Ovary (tissue), 7 donors: ENCODE measurements at regions not wholly inside any gene's neighbourhood (a gene's known extent, or its start where the extent isn't known, plus 50 kb on each side); places are given as distances from the start of the nearest gene placed in this dataset.

Experiments used
- DNase-seq, 5 donors: peaks; one replicate each; pipeline ENCODE4 v3.0.0-alpha.2; 2019 to 2020
- H3K27ac ChIP-seq, 2 donors: fragments of 200-600 bp; one replicate each; pipeline versions ENCODE4 v1.5.1 to v1.8.0; 2019 to 2022
- H3K27me3 ChIP-seq: fragments of 200-600 bp; one replicate; pipeline ENCODE4 v1.8.0; 2022
- H3K36me3 ChIP-seq: fragments of 200-600 bp; sonication (generic); one replicate; pipeline ENCODE4 v1.5.1; 2019
- H3K4me1 ChIP-seq: one replicate; pipeline ENCODE4 v1.8.1; 2013; ENCODE audit warnings: mild to moderate bottlenecking, moderate library complexity; ENCODE audit not compliant: insufficient read depth
- H3K4me3 ChIP-seq: fragments of 200-600 bp; sonication (generic); one replicate; pipeline ENCODE4 v1.5.1; 2017
- H3K9me3 ChIP-seq, 2 donors: fragments of 200-600 bp in 1 of 2; sonication (generic) in 1 of 2; one replicate each; pipeline versions ENCODE4 v1.5.1 to v1.8.1; 2013 to 2019; ENCODE audit warnings: mild to moderate bottlenecking in 1 of 2, moderate library complexity in 1 of 2
- EP300 ChIP-seq: sonication (generic); formaldehyde crosslinking; IDR thresholded peaks from one replicate; pipeline ENCODE4 v1.6.1; 2017; ENCODE audit warnings: antibody characterized with exemption
- POLR2A ChIP-seq: fragments of 450-650 bp; IDR thresholded peaks from one replicate; pipeline ENCODE4 v1.6.1; 2017; ENCODE audit warnings: antibody characterized with exemption, mild to moderate bottlenecking, moderate library complexity
- WGBS, 3 donors: extraction: QIAGEN DNeasy Blood & Tissue Kit in 1 of 3; methylation state at CpG; one replicate each; pipeline versions ENCODE4 v1.1.5 to v1.1.7; 2013 to 2017; 5-methylcytosine and 5-hydroxymethylcytosine counted together
- intact Hi-C, 4 donors: fragments of 100-400 bp; cut with DNase I; formaldehyde crosslinking; loops; one replicate each; pipeline versions ENCODE4 v1.11.0 to v1.15.1; 2022 to 2023
- TF ChIP-seq, protein P1 (sequence below), 3 donors: fragments of 450-650 bp in 2 of 3; fragments of 200-600 bp in 1 of 3; IDR thresholded peaks; one replicate each; pipeline versions ENCODE4 v1.5.1 to v1.8.0; 2016 to 2022; ENCODE audit warnings: antibody characterized with exemption in 3 of 3, mild to moderate bottlenecking in 1 of 3
- donor health status: DM: no; HTN: no; CAD: no; lungs with moderate emphysema.
- donor health status: DM: no; HTN: no; CAD: no.
- donor health status: Bipolar disorder and iron deficiency.
- donor health status: DM: no; HTN: no; CAD: no.
- donor health status: DM: yes; HTN: yes; CAD: no.

DNA sequence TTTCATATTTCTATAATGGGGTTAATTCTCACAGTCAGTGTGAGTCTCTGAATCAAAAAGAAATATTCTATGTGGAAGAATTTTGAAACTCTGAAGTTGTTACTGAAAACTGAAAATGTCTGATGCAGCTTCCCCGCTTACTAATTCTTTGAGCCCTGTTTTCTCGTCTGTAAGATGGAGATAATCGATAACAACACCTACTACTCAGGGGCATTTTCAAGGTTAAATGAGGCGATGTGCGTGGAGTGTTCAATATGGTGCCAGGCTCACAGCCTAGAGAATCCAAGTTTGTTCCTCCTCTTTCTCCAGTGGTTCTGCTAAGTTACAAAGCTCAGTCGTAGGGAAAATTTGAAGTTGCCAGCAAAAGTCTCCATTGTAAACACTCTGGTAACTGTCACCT lies 391.4 kb downstream of the FUT8 start:
- TF ChIP-seq, protein P1, sequence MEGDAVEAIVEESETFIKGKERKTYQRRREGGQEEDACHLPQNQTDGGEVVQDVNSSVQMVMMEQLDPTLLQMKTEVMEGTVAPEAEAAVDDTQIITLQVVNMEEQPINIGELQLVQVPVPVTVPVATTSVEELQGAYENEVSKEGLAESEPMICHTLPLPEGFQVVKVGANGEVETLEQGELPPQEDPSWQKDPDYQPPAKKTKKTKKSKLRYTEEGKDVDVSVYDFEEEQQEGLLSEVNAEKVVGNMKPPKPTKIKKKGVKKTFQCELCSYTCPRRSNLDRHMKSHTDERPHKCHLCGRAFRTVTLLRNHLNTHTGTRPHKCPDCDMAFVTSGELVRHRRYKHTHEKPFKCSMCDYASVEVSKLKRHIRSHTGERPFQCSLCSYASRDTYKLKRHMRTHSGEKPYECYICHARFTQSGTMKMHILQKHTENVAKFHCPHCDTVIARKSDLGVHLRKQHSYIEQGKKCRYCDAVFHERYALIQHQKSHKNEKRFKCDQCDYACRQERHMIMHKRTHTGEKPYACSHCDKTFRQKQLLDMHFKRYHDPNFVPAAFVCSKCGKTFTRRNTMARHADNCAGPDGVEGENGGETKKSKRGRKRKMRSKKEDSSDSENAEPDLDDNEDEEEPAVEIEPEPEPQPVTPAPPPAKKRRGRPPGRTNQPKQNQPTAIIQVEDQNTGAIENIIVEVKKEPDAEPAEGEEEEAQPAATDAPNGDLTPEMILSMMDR (IDR thresholded peaks at IDR 0.05): no peak
- TF ChIP-seq POLR2A: no peak
- no peak for TF ChIP-seq EP300
- H3K4me3 ChIP-seq: no peak overlapping the region
- H3K27me3 ChIP-seq: no peaks in the 10 kb centered on the region
- intact Hi-C loops: no loop called here
- WGBS, 3 donors: 76 to 81% (median 80%) methylated on average over 6 of the region's 6 CpGs
- no peaks in the 10 kb centered on the region for H3K9me3 ChIP-seq
- no peaks in the 10 kb centered on the region for H3K4me1 ChIP-seq
- no peak for DNase-seq
- no peak overlapping the region for H3K27ac ChIP-seq
- no peaks in the 10 kb centered on the region for H3K36me3 ChIP-seq

DNA sequence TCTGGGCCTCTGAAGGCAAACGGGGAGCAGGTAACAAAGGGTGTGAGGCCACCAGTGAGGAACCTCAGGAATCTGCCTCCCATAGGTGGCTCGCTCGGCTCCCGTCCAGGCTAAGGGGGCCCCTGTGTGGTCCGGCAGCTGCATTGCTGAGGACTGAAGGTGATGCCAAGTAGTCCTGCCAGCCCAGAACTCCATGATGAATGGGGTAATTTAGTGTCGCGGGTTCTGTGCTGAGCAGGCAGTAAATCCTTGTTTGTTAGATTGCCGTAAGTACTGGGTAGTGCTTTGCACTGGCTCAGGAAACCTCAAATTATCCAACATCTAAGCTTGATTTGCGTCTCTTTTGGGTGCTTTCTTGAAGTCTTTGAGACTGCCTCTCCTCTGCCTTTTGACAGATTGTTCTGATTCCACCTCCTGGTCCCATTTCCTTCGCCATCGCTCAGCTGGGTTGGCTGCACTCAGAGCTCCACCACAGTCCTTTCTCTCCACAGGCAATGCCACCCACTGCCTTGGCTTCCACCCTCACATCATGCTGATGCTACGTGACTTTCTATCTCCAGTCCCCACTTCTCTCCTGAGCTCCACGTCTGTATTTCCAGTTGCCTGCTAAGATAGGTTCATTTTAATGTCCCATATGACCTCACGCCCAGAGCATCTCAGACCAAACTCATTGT lies 392.0 kb downstream of the FUT8 start:
- Histone ChIP-seq H3K4me1 (no peaks in the 10 kb centered on the region), H3K27me3 (no peaks in the 10 kb centered on the region), H3K27ac (no peak overlapping the region), H3K4me3 (no peak overlapping the region), H3K9me3 (no peaks in the 10 kb centered on the region), H3K36me3 (no peaks in the 10 kb centered on the region)
- no peak for DNase-seq
- 39 to 44% (median 41%) methylated on average over 14 of the region's 14 CpGs for WGBS, 3 donors
- TF ChIP-seq, protein P1 (IDR thresholded peaks at IDR 0.05): no peak
- TF ChIP-seq POLR2A (no peak), EP300 (no peak)
- intact Hi-C loops: no loop called here

DNA sequence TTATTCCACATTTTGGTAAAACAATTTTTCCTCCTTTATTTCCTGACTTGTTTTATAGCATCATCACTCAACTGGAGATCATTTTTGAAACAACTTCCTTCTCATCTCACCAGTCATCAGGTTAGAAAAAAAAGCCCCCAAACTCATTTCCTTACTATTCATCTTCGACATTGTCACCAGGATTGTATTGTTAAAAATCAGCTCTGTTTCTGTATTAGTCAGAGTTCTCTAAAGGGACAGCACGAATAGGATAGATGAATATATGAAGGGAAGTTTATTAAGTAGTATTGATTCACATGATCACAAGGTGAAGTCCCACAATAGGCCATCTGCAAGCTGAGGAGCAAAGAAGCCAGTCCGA lies 392.6 kb downstream of the FUT8 start:
- Histone ChIP-seq H3K4me1 (no peaks in the 10 kb centered on the region), H3K36me3 (no peaks in the 10 kb centered on the region), H3K9me3 (no peaks in the 10 kb centered on the region), H3K27me3 (no peaks in the 10 kb centered on the region), H3K4me3 (no peak overlapping the region), H3K27ac (no peak overlapping the region)
- TF ChIP-seq EP300: no peak
- no peak for TF ChIP-seq POLR2A
- TF ChIP-seq, protein P1 (IDR thresholded peaks at IDR 0.05): no peak
- 81 to 88% (median 88%) methylated on average over 3 of the region's 3 CpGs for WGBS, 3 donors
- no peak for DNase-seq
- intact Hi-C loops: no loop called here

DNA sequence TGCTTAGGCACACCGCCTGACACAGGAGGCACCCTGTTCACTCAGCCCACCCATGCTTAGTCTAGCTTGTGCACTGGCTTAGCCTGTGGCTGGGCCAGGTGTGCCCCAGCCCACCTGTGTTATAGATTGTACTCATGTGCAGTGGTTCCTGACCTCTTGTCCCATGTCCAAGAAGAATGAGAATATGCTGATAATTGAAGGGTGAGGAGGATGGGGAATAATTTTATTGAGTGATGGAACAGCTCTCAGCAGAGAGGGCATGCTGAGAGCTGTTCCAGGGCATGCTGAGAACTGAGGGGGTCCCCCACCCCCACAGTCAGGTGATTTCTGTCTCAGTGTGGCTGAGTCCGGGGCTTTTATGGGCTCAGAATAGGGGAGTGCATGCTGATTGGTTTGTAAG lies 395.9 kb downstream of the FUT8 start:
- 96 to 98% (median 96%) methylated on average over 2 of the region's 2 CpGs for WGBS, 3 donors
- Histone ChIP-seq H3K9me3 (no peaks in the 10 kb centered on the region), H3K4me3 (no peak overlapping the region), H3K4me1 (no peaks in the 10 kb centered on the region), H3K27ac (no peak overlapping the region), H3K36me3 (no peaks in the 10 kb centered on the region), H3K27me3 (no peaks in the 10 kb centered on the region)
- no peak for DNase-seq
- intact Hi-C loops: no loop called here
- no peak for TF ChIP-seq EP300
- TF ChIP-seq, protein P1 (IDR thresholded peaks at IDR 0.05): no peak
- TF ChIP-seq POLR2A: no peak
